Hepatic stellate cell (primary cell): ENCODE measurements at regions not wholly inside any gene's neighbourhood (a gene's known extent, or its start where the extent isn't known, plus 50 kb on each side); places are given as distances from the start of the nearest gene placed in this dataset.
"Not testable (repeated sequence)": the region's sequence is repeated elsewhere in the genome, so short reads cannot be mapped to it uniquely, and the experiment has no call there.

Experiments
- DNase-seq: peaks from one replicate; pipeline ENCODE4 v3.0.0; 2011; ENCODE audit warnings: low spot score

GRCh38 chr16:85527042-85527766 is 85.9 kb upstream of the GSE1 start:
- no peak for DNase-seq

- no peak for DNase-seq
Measured at GRCh38 chr16:85527767-85528297, 85.3 kb upstream of the GSE1 start.

GRCh38 chr16:85528528-85529387 is 84.4 kb upstream of the GSE1 start:
- no peak for DNase-seq

GRCh38 chr16:85529489-85530369 is 83.4 kb upstream of the GSE1 start:
- no peak for DNase-seq

- no peak for DNase-seq
Measured at GRCh38 chr16:85530370-85530739, 82.8 kb upstream of the GSE1 start.

GRCh38 chr16:85531516-85531915 is 81.6 kb upstream of the GSE1 start:
- no peak for DNase-seq

GRCh38 chr16:85532147-85532546 is 81.0 kb upstream of the GSE1 start:
- DNase-seq, result no peak

- not testable (repeated sequence) for DNase-seq
Measured at GRCh38 chr16:85533593-85533992, 79.5 kb upstream of the GSE1 start.

GRCh38 chr16:85534536-85535351 is 78.4 kb upstream of the GSE1 start:
- DNase-seq, result no peak

GRCh38 chr16:85535352-85536072 is 77.6 kb upstream of the GSE1 start:
- DNase-seq, result no peak

GRCh38 chr16:85536073-85536410 is 77.1 kb upstream of the GSE1 start:
- no peak for DNase-seq

GRCh38 chr16:85536411-85537330 is 76.5 kb upstream of the GSE1 start:
- no peak for DNase-seq

- DNase-seq, result no peak
Measured at GRCh38 chr16:85537331-85537788, 75.8 kb upstream of the GSE1 start.

GRCh38 chr16:85537795-85538401 is 75.2 kb upstream of the GSE1 start:
- DNase-seq, result no peak

GRCh38 chr16:85539084-85539483 is 74.0 kb upstream of the GSE1 start:
- DNase-seq, result no peak

- no peak for DNase-seq
Measured at GRCh38 chr16:85539629-85540291, 73.4 kb upstream of the GSE1 start.

GRCh38 chr16:85541181-85541580 is 71.9 kb upstream of the GSE1 start:
- DNase-seq, result no peak

- DNase-seq, result no peak
Measured at GRCh38 chr16:85541619-85541979, 71.5 kb upstream of the GSE1 start.
